ENCODE measurements at regions not wholly inside any gene's neighbourhood (a gene's known extent, or its start where the extent isn't known, plus 50 kb on each side); places are given as distances from the start of the nearest gene placed in this dataset.

DNA sequence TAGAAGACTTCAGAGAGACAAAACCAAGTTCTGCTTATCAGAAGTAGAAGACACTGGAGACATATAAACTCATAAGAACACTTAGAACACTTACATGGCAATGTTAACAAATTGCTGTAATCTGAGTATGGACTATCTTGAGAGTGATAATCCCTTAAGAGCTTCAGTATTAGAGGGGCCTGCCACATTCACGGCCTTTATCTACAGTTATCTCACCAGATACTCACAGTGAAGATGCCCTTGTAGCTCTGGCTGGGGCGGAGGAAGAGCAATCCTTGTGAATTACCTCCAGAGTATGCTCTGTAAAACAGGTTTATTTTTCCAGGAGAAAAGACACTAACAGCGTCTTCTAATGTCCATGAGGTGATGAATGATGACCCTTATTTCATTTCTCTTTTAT is 762.8 kb downstream of the FAM181B start:
- TF ChIP-seq, protein P1, sequence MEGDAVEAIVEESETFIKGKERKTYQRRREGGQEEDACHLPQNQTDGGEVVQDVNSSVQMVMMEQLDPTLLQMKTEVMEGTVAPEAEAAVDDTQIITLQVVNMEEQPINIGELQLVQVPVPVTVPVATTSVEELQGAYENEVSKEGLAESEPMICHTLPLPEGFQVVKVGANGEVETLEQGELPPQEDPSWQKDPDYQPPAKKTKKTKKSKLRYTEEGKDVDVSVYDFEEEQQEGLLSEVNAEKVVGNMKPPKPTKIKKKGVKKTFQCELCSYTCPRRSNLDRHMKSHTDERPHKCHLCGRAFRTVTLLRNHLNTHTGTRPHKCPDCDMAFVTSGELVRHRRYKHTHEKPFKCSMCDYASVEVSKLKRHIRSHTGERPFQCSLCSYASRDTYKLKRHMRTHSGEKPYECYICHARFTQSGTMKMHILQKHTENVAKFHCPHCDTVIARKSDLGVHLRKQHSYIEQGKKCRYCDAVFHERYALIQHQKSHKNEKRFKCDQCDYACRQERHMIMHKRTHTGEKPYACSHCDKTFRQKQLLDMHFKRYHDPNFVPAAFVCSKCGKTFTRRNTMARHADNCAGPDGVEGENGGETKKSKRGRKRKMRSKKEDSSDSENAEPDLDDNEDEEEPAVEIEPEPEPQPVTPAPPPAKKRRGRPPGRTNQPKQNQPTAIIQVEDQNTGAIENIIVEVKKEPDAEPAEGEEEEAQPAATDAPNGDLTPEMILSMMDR (IDR thresholded peaks at IDR 0.05): no peak
- no peak for TF ChIP-seq POLR2A (IDR thresholded peaks at IDR 0.05)
